Uterus (tissue), 3 donors: ENCODE measurements at regions not wholly inside any gene's neighbourhood (a gene's known extent, or its start where the extent isn't known, plus 50 kb on each side); places are given as distances from the start of the nearest gene placed in this dataset.
"Not testable (repeated sequence)": the region's sequence is repeated elsewhere in the genome, so short reads cannot be mapped to it uniquely, and the experiment has no call there.

Source experiments
- DNase-seq, 2 donors: peaks; one replicate each; pipeline ENCODE4 v3.0.0-alpha.2; 2019 to 2020
- H3K27ac ChIP-seq, 2 donors: fragments of 200-600 bp; sonication (generic); 1 replicate in 1 of 2; 2 replicates in 1 of 2; pipeline ENCODE4 v1.5.1; 2016 to 2018
- H3K27me3 ChIP-seq, 2 donors: fragments of 200-600 bp; sonication (generic); one replicate each; pipeline ENCODE4 v1.5.1; 2018 to 2019; ENCODE audit warnings: control low read depth in 1 of 2
- H3K36me3 ChIP-seq, 2 donors: fragments of 200-600 bp; sonication (generic); one replicate each; pipeline ENCODE4 v1.5.1; 2019; ENCODE audit warnings: control low read depth in 1 of 2
- H3K4me1 ChIP-seq, 2 donors: fragments of 200-600 bp; sonication (generic); one replicate each; pipeline ENCODE4 v1.5.1; 2018 to 2019; ENCODE audit warnings: control low read depth in 1 of 2
- H3K4me3 ChIP-seq, 2 donors: fragments of 200-600 bp; sonication (generic); 1 replicate in 1 of 2; 2 replicates in 1 of 2; pipeline ENCODE4 v1.5.1; 2018 to 2019; ENCODE audit warnings: mild to moderate bottlenecking in 1 of 2
- H3K9me3 ChIP-seq, 2 donors: fragments of 200-600 bp; sonication (generic); one replicate each; pipeline ENCODE4 v1.5.1; 2019; ENCODE audit warnings: control low read depth in 1 of 2
- CTCF ChIP-seq, 4 experiments: fragments of 200-600 bp in 2 of 4; fragments of 450-650 bp in 2 of 4; sonication (generic) in 2 of 4; IDR thresholded peaks; one replicate each; pipeline ENCODE4 v1.5.1; 2016 to 2019; ENCODE audit warnings: antibody characterized with exemption in 4 of 4, mild to moderate bottlenecking in 2 of 4, moderate library complexity in 1 of 4
- POLR2A ChIP-seq, 2 donors: fragments of 450-650 bp; IDR thresholded peaks; one replicate each; pipeline ENCODE4 v1.6.1; 2016; ENCODE audit warnings: antibody characterized with exemption in 2 of 2, mild to moderate bottlenecking in 1 of 2, moderate library complexity in 1 of 2
- intact Hi-C: fragments of 100-400 bp; cut with DNase I; formaldehyde crosslinking; loops from one replicate; pipeline ENCODE4 v1.15.1; 2023; ENCODE audit warnings: low total_unique reads
- donor health status: DM: yes; HTN: yes; CAD: no.

- Histone ChIP-seq H3K4me1 (no peaks in the 10 kb centered on the region), H3K27me3 (no peaks in the 10 kb centered on the region), H3K9me3 (peaks cover 0 to 31% of the 10 kb centered on the region in 2 donors), H3K4me3 (no peak overlapping the region), H3K36me3 (no peaks in the 10 kb centered on the region), H3K27ac (no peak overlapping the region)
- DNase-seq = no peak
- TF ChIP-seq POLR2A (IDR thresholded peaks at IDR 0.05) (no peak), CTCF (IDR thresholded peaks at IDR 0.05) (no peak)
- intact Hi-C loops = no loop called here
These were observed 221.1 kb downstream of the OR4A5 start for GRCh38 chr11:54927704-54928103.

- intact Hi-C loops = no loop called here
- TF ChIP-seq POLR2A (IDR thresholded peaks at IDR 0.05) = no peak
- no peak for TF ChIP-seq CTCF (IDR thresholded peaks at IDR 0.05)
- Histone ChIP-seq H3K4me1 (no peaks in the 10 kb centered on the region), H3K36me3 (no peaks in the 10 kb centered on the region), H3K4me3 (no peak overlapping the region), H3K9me3 (peaks cover 0 to 57% of the 10 kb centered on the region in 2 donors), H3K27ac (no peak overlapping the region), H3K27me3 (no peaks in the 10 kb centered on the region)
- peak in 1 of 2 donors; percentile 5 for DNase-seq
These were observed 224.3 kb downstream of the OR4A5 start for GRCh38 chr11:54930930-54931329.

- intact Hi-C loops = no loop called here
- H3K4me1 ChIP-seq = no peaks in the 10 kb centered on the region
- no peaks in the 10 kb centered on the region for H3K36me3 ChIP-seq
- no peak for TF ChIP-seq POLR2A (IDR thresholded peaks at IDR 0.05)
- TF ChIP-seq CTCF (IDR thresholded peaks at IDR 0.05) = no peak
- no peak overlapping the region for H3K4me3 ChIP-seq
- no peaks in the 10 kb centered on the region for H3K27me3 ChIP-seq
- H3K27ac ChIP-seq = no peak overlapping the region
- DNase-seq = no peak
- H3K9me3 ChIP-seq = peaks cover 0 to 11% of the 10 kb centered on the region in 2 donors
These were observed 237.6 kb downstream of the OR4A5 start for GRCh38 chr11:54944211-54944610.

- DNase-seq = no peak
- TF ChIP-seq POLR2A (IDR thresholded peaks at IDR 0.05) = no peak
- no peak for TF ChIP-seq CTCF (IDR thresholded peaks at IDR 0.05)
- H3K27ac ChIP-seq = no peak overlapping the region
- H3K36me3 ChIP-seq = no peaks in the 10 kb centered on the region
- H3K9me3 ChIP-seq = peaks cover 0 to 11% of the 10 kb centered on the region in 2 donors
- H3K27me3 ChIP-seq = no peaks in the 10 kb centered on the region
- no peak overlapping the region for H3K4me3 ChIP-seq
- intact Hi-C loops = no loop called here
- H3K4me1 ChIP-seq = no peaks in the 10 kb centered on the region
These were observed 239.8 kb downstream of the OR4A5 start for GRCh38 chr11:54946424-54946823.

- DNase-seq, H3K27ac ChIP-seq, H3K4me1 ChIP-seq, H3K27me3 ChIP-seq, intact Hi-C loops, H3K36me3 ChIP-seq, H3K4me3 ChIP-seq: not testable (repeated sequence)
- peaks cover 0 to 11% of the 10 kb centered on the region in 2 donors for H3K9me3 ChIP-seq
These were observed 240.5 kb downstream of the OR4A5 start for GRCh38 chr11:54947175-54947574.

- H3K27ac ChIP-seq = no peak overlapping the region
- no peak overlapping the region for H3K4me3 ChIP-seq
- intact Hi-C loops = no loop called here
- H3K9me3 ChIP-seq = peaks cover 0 to 8% of the 10 kb centered on the region in 2 donors
- no peaks in the 10 kb centered on the region for H3K27me3 ChIP-seq
- H3K4me1 ChIP-seq = no peaks in the 10 kb centered on the region
- no peaks in the 10 kb centered on the region for H3K36me3 ChIP-seq
- no peak for TF ChIP-seq CTCF (IDR thresholded peaks at IDR 0.05)
- TF ChIP-seq POLR2A (IDR thresholded peaks at IDR 0.05) = no peak
- no peak for DNase-seq
These were observed 272.7 kb downstream of the OR4A5 start for GRCh38 chr11:54979375-54979774.
